HG02678 (cell line): ENCODE measurements at regions not wholly inside any gene's neighbourhood (a gene's known extent, or its start where the extent isn't known, plus 50 kb on each side); places are given as distances from the start of the nearest gene placed in this dataset.
A peak's percentile ranks its signal among the peaks of the same experiment; 100 is the strongest.

Source experiments
- ATAC-seq: cut with Tn5 transposase; IDR thresholded peaks from one replicate; pipeline ENCODE4 v1.9.1; 2021; ENCODE audit warnings: mild to moderate bottlenecking, moderate library complexity; ENCODE audit not compliant: unreplicated experiment

DNA sequence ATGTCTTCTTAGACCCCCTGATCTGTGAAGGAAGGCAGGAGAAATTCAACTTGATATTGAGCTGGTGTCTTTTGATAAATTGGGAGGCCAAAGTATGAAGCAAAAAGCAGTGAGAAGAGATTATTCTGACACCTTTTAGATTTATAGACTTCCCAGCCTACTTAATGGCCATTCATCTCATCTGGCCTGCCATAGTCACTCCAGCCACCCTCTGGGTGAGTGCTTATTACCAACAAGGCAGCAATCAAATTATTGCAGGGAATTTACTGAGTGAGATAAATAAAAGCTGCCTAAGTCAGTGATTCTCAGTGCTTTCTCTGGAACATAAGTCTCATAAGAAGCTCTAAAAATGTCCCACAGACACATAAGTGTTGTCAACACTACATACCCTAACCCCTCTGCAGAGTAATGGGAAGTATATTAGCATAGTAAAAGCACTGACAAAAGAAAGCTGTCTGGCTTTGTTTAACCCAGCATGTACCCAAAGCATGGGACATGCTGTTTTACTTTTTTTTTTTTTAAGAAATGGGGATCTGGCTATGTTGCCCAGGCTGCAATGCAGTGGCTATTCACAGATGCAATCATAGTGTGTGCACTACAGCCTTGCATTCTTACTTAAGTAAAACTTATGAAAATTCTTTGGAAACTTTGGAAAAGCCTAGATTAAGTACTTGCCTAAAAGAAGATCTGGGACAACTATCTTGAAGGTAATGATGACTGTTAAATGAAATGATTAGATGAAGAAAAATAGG is 725.3 kb downstream of the TUSC7 start:
- ATAC-seq: no peak

- no peak for ATAC-seq
These were observed 725.9 kb downstream of the TUSC7 start for GRCh38 chr3:117435506-117435905.

DNA sequence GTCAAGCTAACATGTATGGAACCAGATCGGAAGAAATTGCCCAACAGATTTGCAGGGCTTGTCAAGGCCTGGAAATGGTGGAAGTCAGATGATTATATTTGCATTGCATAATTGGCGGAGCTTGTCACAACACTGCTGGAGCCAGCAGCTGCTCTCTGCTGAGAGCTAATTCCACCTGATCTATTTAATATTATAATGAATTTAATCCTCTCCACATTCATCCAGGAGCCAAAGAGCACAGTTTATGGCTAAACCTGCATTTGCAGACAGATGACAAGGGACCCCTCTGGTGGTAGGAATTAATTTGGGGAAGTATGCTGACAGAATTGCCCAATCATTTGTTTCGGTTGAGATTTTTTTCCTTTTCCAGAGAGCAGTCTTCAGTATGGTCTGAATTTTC is 730.2 kb downstream of the TUSC7 start:
- ATAC-seq: no peak

GRCh38 chr3:117441851-117442250 is 732.3 kb downstream of the TUSC7 start:
- ATAC-seq: no peak

- ATAC-seq: no peak
These were observed 733.0 kb downstream of the TUSC7 start for GRCh38 chr3:117442566-117442965.

DNA sequence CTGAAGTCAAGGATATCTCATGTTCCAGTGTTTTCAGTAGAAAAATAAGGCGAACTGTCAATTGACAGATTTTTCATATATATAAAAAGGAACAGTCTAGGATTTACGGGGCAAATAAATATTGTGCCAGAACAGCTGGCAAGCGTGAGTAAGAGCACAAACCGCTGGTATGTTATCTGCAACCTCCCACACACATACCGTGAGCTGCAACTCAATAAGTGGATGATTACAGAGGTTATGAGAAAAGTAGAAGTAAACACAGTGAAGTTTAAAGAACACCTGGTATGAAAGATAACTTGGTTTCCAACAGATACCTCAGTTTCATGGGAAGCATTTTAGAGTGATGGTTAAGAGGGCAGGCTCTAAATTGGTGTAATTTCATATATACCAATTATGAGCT is 733.4 kb downstream of the TUSC7 start:
- ATAC-seq: no peak

- no peak for ATAC-seq
These were observed 734.6 kb downstream of the TUSC7 start for GRCh38 chr3:117444175-117444574.

GRCh38 chr3:117447419-117447818 is 737.8 kb downstream of the TUSC7 start:
- no peak for ATAC-seq

GRCh38 chr3:117450026-117450425 is 740.4 kb downstream of the TUSC7 start:
- no peak for ATAC-seq

GRCh38 chr3:117454254-117454653 is 744.7 kb downstream of the TUSC7 start:
- peak; percentile 44 for ATAC-seq

GRCh38 chr3:117454908-117455307 is 745.3 kb downstream of the TUSC7 start:
- ATAC-seq: no peak

DNA sequence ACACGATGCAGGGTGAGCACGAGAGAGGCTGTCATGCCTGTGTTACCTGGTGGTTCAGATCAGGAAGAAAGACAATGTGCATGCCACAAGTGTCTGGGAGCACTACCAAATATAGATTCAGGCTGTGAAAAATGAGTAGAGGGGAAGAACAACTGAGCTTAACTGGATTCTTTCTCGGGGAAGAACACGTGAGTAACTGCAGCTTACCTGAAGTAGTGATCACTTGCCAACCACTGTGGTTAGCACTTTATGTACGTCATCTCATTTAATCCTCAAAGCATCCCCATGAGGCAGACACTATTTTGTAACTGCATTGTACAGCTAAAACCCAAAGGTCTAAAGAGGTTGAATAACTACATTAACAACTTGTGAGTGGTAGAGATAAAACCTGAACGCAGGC is 746.2 kb downstream of the TUSC7 start:
- no peak for ATAC-seq

GRCh38 chr3:117463276-117464115 is 753.9 kb downstream of the TUSC7 start:
- no peak for ATAC-seq

- no peak for ATAC-seq
These were observed 762.3 kb downstream of the TUSC7 start for GRCh38 chr3:117471831-117472230.

DNA sequence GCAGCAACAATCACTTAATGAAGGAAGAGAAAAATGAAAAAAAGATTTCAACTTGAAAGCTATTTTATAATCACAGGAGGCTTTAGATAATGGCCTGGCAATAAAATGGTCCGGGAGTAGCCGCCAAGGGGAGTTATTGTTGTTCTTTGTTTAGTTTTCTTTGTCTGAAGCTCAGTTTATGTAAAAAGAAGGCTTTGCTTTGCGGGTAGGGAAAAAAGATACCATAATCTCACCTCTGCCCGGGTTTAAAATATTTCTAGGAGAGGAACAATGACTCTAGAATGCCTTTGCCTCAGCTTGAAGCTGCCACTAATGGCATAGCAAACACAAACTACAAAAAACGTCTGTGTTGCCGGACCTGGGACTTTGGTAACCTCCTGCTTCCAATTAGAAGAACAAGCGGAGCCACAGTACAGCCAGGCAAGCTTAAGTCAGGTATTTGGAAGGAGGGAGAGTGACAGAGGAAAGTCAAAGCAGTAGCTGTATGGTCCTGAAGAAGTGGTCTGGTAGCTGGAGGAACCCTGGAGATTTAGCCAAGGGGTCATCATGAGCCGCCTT is 764.5 kb downstream of the TUSC7 start:
- no peak for ATAC-seq

- no peak for ATAC-seq
These were observed 767.0 kb downstream of the TUSC7 start for GRCh38 chr3:117476572-117476971.

DNA sequence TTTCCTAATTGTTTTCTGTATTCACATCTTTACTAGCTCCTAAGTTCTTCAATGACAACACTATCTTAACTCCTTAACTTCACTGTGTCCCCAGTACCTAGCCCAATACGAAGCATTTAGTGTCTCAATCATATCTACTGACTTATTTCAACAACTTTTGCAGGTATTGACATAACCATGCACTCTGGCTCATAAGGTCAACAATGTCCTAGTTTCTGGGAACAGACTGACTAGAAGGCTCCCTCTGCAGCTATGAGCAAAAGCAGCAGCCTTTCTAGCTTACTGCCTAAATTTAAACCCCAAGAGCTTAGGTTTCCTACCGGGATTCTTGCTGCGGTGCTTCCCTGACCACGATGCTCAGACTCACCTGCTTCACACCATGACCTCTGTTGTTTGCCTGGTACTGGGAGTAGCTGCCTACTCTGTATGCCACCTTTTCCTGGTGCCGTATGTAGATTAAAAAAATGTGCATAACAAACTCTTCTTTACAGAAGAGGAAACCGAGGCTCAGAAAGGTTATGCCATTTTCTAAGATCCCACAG is 767.7 kb downstream of the TUSC7 start:
- no peak for ATAC-seq

DNA sequence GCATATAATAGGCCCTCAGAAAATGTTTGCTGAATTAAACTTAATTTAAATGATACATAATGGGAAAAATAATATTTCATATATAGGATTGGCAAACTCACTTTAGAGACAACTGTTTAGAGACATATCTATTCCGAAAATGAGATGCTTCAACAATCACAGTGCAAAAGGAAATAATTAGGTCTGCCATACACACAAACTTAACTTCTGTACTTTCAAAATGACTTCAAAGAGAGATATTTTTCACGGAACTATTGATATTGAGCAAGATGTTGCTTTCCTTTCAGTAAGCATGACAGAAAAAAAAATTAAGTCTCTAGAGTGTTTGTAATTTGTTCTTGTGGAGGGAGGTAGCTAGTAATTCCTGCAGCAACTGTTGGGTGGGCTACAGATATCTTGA is 769.5 kb downstream of the TUSC7 start:
- no peak for ATAC-seq

GRCh38 chr3:117480525-117480924 is 770.9 kb downstream of the TUSC7 start:
- ATAC-seq: no peak

- no peak for ATAC-seq
These were observed 771.4 kb downstream of the TUSC7 start for GRCh38 chr3:117480972-117481371.

- ATAC-seq: no peak
These were observed 774.3 kb downstream of the TUSC7 start for GRCh38 chr3:117483839-117484238.

GRCh38 chr3:117485841-117486240 is 776.3 kb downstream of the TUSC7 start:
- ATAC-seq: no peak
